Brain microvascular endothelial cell (primary cell): ENCODE measurements at regions not wholly inside any gene's neighbourhood (a gene's known extent, or its start where the extent isn't known, plus 50 kb on each side); places are given as distances from the start of the nearest gene placed in this dataset.

Experiments
- DNase-seq: peaks from one replicate; pipeline ENCODE4 v3.0.0-alpha.2; 2020
- H3K27ac ChIP-seq: fragments of 250-450 bp; sonication (Bioruptor Pico); 2 replicates; pipeline ENCODE4 v1.5.1; 2020; ENCODE audit warnings: mild to moderate bottlenecking, moderate library complexity
- H3K27me3 ChIP-seq: fragments of 250-450 bp; sonication (Bioruptor Pico); replicated peaks from 2 replicates; pipeline ENCODE4 v1.5.1; 2020; ENCODE audit warnings: mild to moderate bottlenecking
- H3K36me3 ChIP-seq: fragments of 250-450 bp; sonication (Bioruptor Pico); replicated peaks from 2 replicates; pipeline ENCODE4 v1.5.1; 2020; ENCODE audit warnings: mild to moderate bottlenecking
- H3K4me3 ChIP-seq: 2 replicates; pipeline ENCODE4 v1.5.1; 2011; ENCODE audit warnings: low read depth, mild to moderate bottlenecking, control low read depth, low read length, moderate library complexity
- CTCF ChIP-seq: IDR thresholded peaks from 2 replicates; pipeline ENCODE4 v1.5.1; 2011; ENCODE audit warnings: low read depth, mild to moderate bottlenecking, moderate library complexity, low read length, control low read depth, inconsistent platforms; ENCODE audit errors: missing control alignments
- in situ Hi-C: cut with HindIII; loops from 2 replicates; pipeline ENCODE4 v1.10.0; 2017; ENCODE audit warnings: low sequenced_read_pairs, low pct_ligation_motif_present

GRCh38 chr20:6580486-6580885, 187.0 kb upstream of the BMP2 start:
- Histone ChIP-seq H3K4me3 (no peak overlapping the region), H3K36me3 (no peaks in the 10 kb centered on the region), H3K27me3 (no peaks in the 10 kb centered on the region), H3K27ac (no peak overlapping the region)
- in situ Hi-C loops: no loop called here
- TF ChIP-seq CTCF: no peak
- DNase-seq: no peak

GRCh38 chr20:6579824-6580223, 187.7 kb upstream of the BMP2 start:
- no peak overlapping the region for H3K4me3 ChIP-seq
- in situ Hi-C loops: no loop called here
- TF ChIP-seq CTCF: no peak
- no peaks in the 10 kb centered on the region for H3K36me3 ChIP-seq
- no peak for DNase-seq
- no peaks in the 10 kb centered on the region for H3K27me3 ChIP-seq
- no peak overlapping the region for H3K27ac ChIP-seq

GRCh38 chr20:6579417-6579816, 188.1 kb upstream of the BMP2 start:
- DNase-seq: no peak
- Histone ChIP-seq H3K36me3 (no peaks in the 10 kb centered on the region), H3K27ac (no peak overlapping the region), H3K4me3 (no peak overlapping the region), H3K27me3 (no peaks in the 10 kb centered on the region)
- in situ Hi-C loops: no loop called here
- TF ChIP-seq CTCF: no peak

GRCh38 chr20:6577451-6577850, 190.0 kb upstream of the BMP2 start:
- Histone ChIP-seq H3K27ac (no peak overlapping the region), H3K27me3 (no peaks in the 10 kb centered on the region), H3K36me3 (no peaks in the 10 kb centered on the region), H3K4me3 (no peak overlapping the region)
- TF ChIP-seq CTCF: no peak
- no peak for DNase-seq
- in situ Hi-C loops: no loop called here

- Histone ChIP-seq H3K27me3 (no peaks in the 10 kb centered on the region), H3K36me3 (no peaks in the 10 kb centered on the region), H3K4me3 (no peak overlapping the region), H3K27ac (peak overlapping the region; percentile 82)
- in situ Hi-C loops: no loop called here
- TF ChIP-seq CTCF: no peak
- peak; percentile 37 for DNase-seq
Observed at GRCh38 chr20:6576726-6577125, 190.8 kb upstream of the BMP2 start.

GRCh38 chr20:6575912-6576401, 191.5 kb upstream of the BMP2 start:
- Histone ChIP-seq H3K4me3 (no peak overlapping the region), H3K27ac (peak overlapping the region; percentile 82), H3K27me3 (no peaks in the 10 kb centered on the region), H3K36me3 (no peaks in the 10 kb centered on the region)
- in situ Hi-C loops: no loop called here
- no peak for TF ChIP-seq CTCF
- peak; percentile 90 for DNase-seq
